Astrocyte (in vitro differentiated cells and primary cell): ENCODE measurements at regions not wholly inside any gene's neighbourhood (a gene's known extent, or its start where the extent isn't known, plus 50 kb on each side); places are given as distances from the start of the nearest gene placed in this dataset.
A peak's percentile ranks its signal among the peaks of the same experiment; 100 is the strongest.

Source experiments
- DNase-seq: peaks from one replicate; pipeline ENCODE4 v3.0.0-alpha.2; 2010; ENCODE audit warnings: low read depth
- FAIRE-seq: peaks from 2 replicates; lab custom pipeline; 2011; peaks lifted over from hg19 to GRCh38; lab: Jason Lieb, UNC
- H2AFZ ChIP-seq: 2 replicates; pipeline ENCODE4 v1.6.0; 2012; ENCODE audit warnings: low read depth, low read length, inconsistent platforms
- H3K27ac ChIP-seq: 2 replicates; pipeline ENCODE4 v1.5.1; 2011; ENCODE audit warnings: low read depth, low read length, inconsistent platforms
- H3K27me3 ChIP-seq: 2 replicates; pipeline ENCODE4 v1.6.0; 2011; ENCODE audit warnings: low read length, inconsistent platforms; ENCODE audit not compliant: insufficient read depth
- H3K36me3 ChIP-seq: 2 replicates; pipeline ENCODE4 v1.5.1; 2011; ENCODE audit warnings: low read length, inconsistent platforms; ENCODE audit not compliant: insufficient read depth
- H3K4me1 ChIP-seq: 2 replicates; pipeline ENCODE4 v1.5.1; 2011; ENCODE audit warnings: low read length, inconsistent platforms; ENCODE audit not compliant: insufficient read depth
- H3K4me2 ChIP-seq: 2 replicates; pipeline ENCODE4 v1.6.0; 2012; ENCODE audit warnings: low read length, inconsistent platforms
- H3K4me3 ChIP-seq: 2 replicates; pipeline ENCODE4 v1.5.1; 2011; ENCODE audit warnings: low read depth, mild to moderate bottlenecking, low read length, inconsistent platforms; ENCODE audit not compliant: insufficient read depth
- H3K79me2 ChIP-seq: 2 replicates; pipeline ENCODE4 v1.6.0; 2012; ENCODE audit warnings: mild to moderate bottlenecking, low read length, inconsistent platforms; ENCODE audit not compliant: insufficient read depth
- H3K9ac ChIP-seq: 2 replicates; pipeline ENCODE4 v1.6.0; 2012; ENCODE audit warnings: mild to moderate bottlenecking, low read length, inconsistent platforms
- H3K9me3 ChIP-seq: 2 replicates; pipeline ENCODE4 v1.5.1; 2012; ENCODE audit warnings: low read depth, mild to moderate bottlenecking, low read length, inconsistent platforms; ENCODE audit not compliant: insufficient read depth
- H4K20me1 ChIP-seq: 2 replicates; pipeline ENCODE4 v1.6.0; 2012; ENCODE audit warnings: low read length, inconsistent platforms; ENCODE audit not compliant: insufficient read depth
- H3K27ac Mint-ChIP-seq: one replicate; pipeline ENCODE4 v1.8.0; 2021; ENCODE audit warnings: mild to moderate bottlenecking, mixed read lengths; ENCODE audit not compliant: unreplicated experiment
- H3K27me3 Mint-ChIP-seq: one replicate; pipeline ENCODE4 v1.8.0; 2021; ENCODE audit warnings: low read depth, mixed read lengths; ENCODE audit not compliant: unreplicated experiment
- H3K36me3 Mint-ChIP-seq: one replicate; pipeline ENCODE4 v1.8.0; 2021; ENCODE audit warnings: low read depth, mixed read lengths; ENCODE audit not compliant: unreplicated experiment
- H3K4me1 Mint-ChIP-seq: one replicate; pipeline ENCODE4 v1.8.0; 2021; ENCODE audit warnings: low read depth, mixed read lengths; ENCODE audit not compliant: unreplicated experiment
- H3K4me3 Mint-ChIP-seq: one replicate; pipeline ENCODE4 v1.8.0; 2021; ENCODE audit warnings: mild to moderate bottlenecking, moderate library complexity, mixed read lengths; ENCODE audit not compliant: unreplicated experiment
- H3K9me3 Mint-ChIP-seq: one replicate; pipeline ENCODE4 v1.8.0; 2021; ENCODE audit warnings: mild to moderate bottlenecking, mixed read lengths; ENCODE audit not compliant: unreplicated experiment
- CTCF ChIP-seq: IDR thresholded peaks from 2 replicates; pipeline ENCODE4 v1.5.1; 2011; ENCODE audit warnings: low read depth, mild to moderate bottlenecking, inconsistent platforms, low read length, moderate library complexity; ENCODE audit not compliant: insufficient read depth
- EZH2 ChIP-seq: IDR thresholded peaks from 2 replicates; pipeline ENCODE4 v1.6.1; 2012; ENCODE audit warnings: mild to moderate bottlenecking, low read length, inconsistent platforms; ENCODE audit not compliant: insufficient read depth

DNA sequence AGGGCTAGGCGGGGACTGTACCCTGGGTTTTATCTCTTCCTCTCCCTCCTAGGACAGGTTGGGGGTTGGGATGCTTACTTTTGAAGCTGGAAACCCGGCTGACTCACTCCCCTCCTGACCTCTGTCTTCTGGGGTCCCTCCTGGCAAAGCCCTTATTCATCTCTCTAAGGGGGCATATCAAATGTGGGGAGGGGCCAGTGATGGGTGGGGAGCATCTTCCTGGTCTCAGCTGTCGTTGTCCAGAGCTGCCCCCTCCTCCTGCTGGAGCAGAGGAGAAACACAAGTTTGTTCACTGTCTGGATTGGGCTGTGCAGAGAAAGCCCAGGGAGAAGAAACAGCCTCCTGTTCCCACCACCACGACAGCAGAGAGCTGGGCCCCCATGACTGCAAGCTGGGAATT, 85.8 kb downstream of the TNFAIP2 start:
- H2AFZ ChIP-seq, result no peak overlapping the region
- peaks cover under 1% of the 10 kb centered on the region for H3K9me3 Mint-ChIP-seq
- peak overlapping the region; percentile 49 for H3K9ac ChIP-seq
- H3K4me1 ChIP-seq, result peaks cover 5% of the 10 kb centered on the region
- H3K36me3 Mint-ChIP-seq, result peaks cover 2% of the 10 kb centered on the region
- peaks cover 8% of the 10 kb centered on the region for H3K9me3 ChIP-seq
- H4K20me1 ChIP-seq, result no peaks in the 10 kb centered on the region
- H3K4me2 ChIP-seq, result peak overlapping the region; percentile 85
- no peak overlapping the region for H3K27ac Mint-ChIP-seq
- no peak for FAIRE-seq
- H3K27ac ChIP-seq, result peak overlapping the region; percentile 65
- H3K4me3 Mint-ChIP-seq, result no peak overlapping the region
- TF ChIP-seq CTCF (no peak), EZH2 (no peak)
- no peak overlapping the region for H3K4me3 ChIP-seq
- no peaks in the 10 kb centered on the region for H3K79me2 ChIP-seq
- peaks cover 5% of the 10 kb centered on the region for H3K4me1 Mint-ChIP-seq
- no peaks in the 10 kb centered on the region for H3K36me3 ChIP-seq
- peaks cover 15% of the 10 kb centered on the region for H3K27me3 Mint-ChIP-seq
- H3K27me3 ChIP-seq, result peaks cover 13% of the 10 kb centered on the region
- DNase-seq, result no peak

GRCh38 chr14:103209506-103209905, 86.2 kb downstream of the TNFAIP2 start:
- H2AFZ ChIP-seq, result no peak overlapping the region
- H3K36me3 ChIP-seq, result no peaks in the 10 kb centered on the region
- Mint-ChIP-seq H3K27ac (no peak overlapping the region), H3K4me1 (peaks cover 5% of the 10 kb centered on the region), H3K9me3 (no peaks in the 10 kb centered on the region), H3K36me3 (peaks cover 2% of the 10 kb centered on the region), H3K27me3 (peaks cover 17% of the 10 kb centered on the region), H3K4me3 (no peak overlapping the region)
- H3K27ac ChIP-seq, result no peak overlapping the region
- DNase-seq (no peak), FAIRE-seq (no peak)
- no peaks in the 10 kb centered on the region for H4K20me1 ChIP-seq
- H3K9me3 ChIP-seq, result peaks cover 4% of the 10 kb centered on the region
- peak overlapping the region; percentile 49 for H3K9ac ChIP-seq
- H3K79me2 ChIP-seq, result no peaks in the 10 kb centered on the region
- peak overlapping the region; percentile 85 for H3K4me2 ChIP-seq
- H3K4me1 ChIP-seq, result peaks cover 5% of the 10 kb centered on the region
- TF ChIP-seq EZH2, result no peak
- TF ChIP-seq CTCF, result no peak
- H3K27me3 ChIP-seq, result peaks cover 13% of the 10 kb centered on the region
- no peak overlapping the region for H3K4me3 ChIP-seq

DNA sequence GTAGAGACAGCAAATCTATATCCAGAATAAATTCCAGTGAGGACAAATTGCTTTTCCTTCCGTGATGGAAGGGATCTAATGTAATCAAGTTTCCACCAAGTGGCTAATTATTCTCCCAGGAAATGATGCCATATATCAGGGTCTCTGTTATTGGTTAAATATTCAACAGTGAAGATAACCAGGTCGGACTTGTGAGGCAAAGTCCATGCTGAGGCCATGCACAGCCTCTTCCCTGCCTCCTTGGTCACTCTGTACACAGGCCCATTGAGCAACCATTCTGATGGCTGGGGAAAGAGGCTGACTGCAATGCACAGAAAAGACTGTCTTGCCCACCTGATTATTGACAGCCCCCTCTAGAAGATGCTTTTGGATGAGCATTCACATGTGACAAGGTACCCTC, 90.1 kb downstream of the TNFAIP2 start:
- H3K9ac ChIP-seq, result no peak overlapping the region
- peaks cover 5% of the 10 kb centered on the region for H3K4me1 Mint-ChIP-seq
- H3K27ac Mint-ChIP-seq, result no peak overlapping the region
- H4K20me1 ChIP-seq, result no peaks in the 10 kb centered on the region
- H3K27me3 ChIP-seq, result peaks cover 17% of the 10 kb centered on the region
- no peak overlapping the region for H3K4me2 ChIP-seq
- DNase-seq, result no peak
- no peak overlapping the region for H2AFZ ChIP-seq
- H3K9me3 ChIP-seq, result peaks cover 5% of the 10 kb centered on the region
- H3K9me3 Mint-ChIP-seq, result no peaks in the 10 kb centered on the region
- no peak overlapping the region for H3K4me3 Mint-ChIP-seq
- no peak overlapping the region for H3K4me3 ChIP-seq
- H3K79me2 ChIP-seq, result no peaks in the 10 kb centered on the region
- H3K27me3 Mint-ChIP-seq, result peaks cover 30% of the 10 kb centered on the region
- TF ChIP-seq CTCF, result no peak
- no peak for TF ChIP-seq EZH2
- H3K4me1 ChIP-seq, result no peaks in the 10 kb centered on the region
- H3K36me3 ChIP-seq, result no peaks in the 10 kb centered on the region
- H3K27ac ChIP-seq, result no peak overlapping the region
- H3K36me3 Mint-ChIP-seq, result peaks cover 2% of the 10 kb centered on the region
- no peak for FAIRE-seq
